ENCODE measurements at regions not wholly inside any gene's neighbourhood (a gene's known extent, or its start where the extent isn't known, plus 50 kb on each side); places are given as distances from the start of the nearest gene placed in this dataset.

GRCh38 chr21:38121888-38122720, 134.7 kb upstream of the KCNJ15 start:
- Histone ChIP-seq H3K27me3 (ENCODE audit: control insufficient read depth in 1 of 2, insufficient read depth in 2 of 2, low read length in 2 of 2) (peaks cover 0 to 4% of the 10 kb centered on the region in 2 experiments), H3K9me3 (ENCODE audit: control insufficient read depth in 1 of 2, insufficient read depth in 1 of 2, low read length in 2 of 2) (peaks cover 0 to 7% of the 10 kb centered on the region in 2 experiments), H3K4me3 (ENCODE audit: low read length) (no peak overlapping the region), H3K27ac (ENCODE audit: low read depth in 1 of 2, low read length in 2 of 2) (no peak overlapping the region), H3K36me3 (ENCODE audit: insufficient read depth, low read length) (no peaks in the 10 kb centered on the region), H3K4me1 (ENCODE audit: insufficient read depth, low read length) (no peaks in the 10 kb centered on the region)
- Mint-ChIP-seq H3K4me3 (no peak overlapping the region), H3K36me3 (ENCODE audit: low read depth) (no peaks in the 10 kb centered on the region), H3K4me1 (ENCODE audit: low read depth) (no peaks in the 10 kb centered on the region), H3K27me3 (peaks cover 21% of the 10 kb centered on the region), H3K9me3 (no peaks in the 10 kb centered on the region), H3K27ac (no peak overlapping the region)
- ATAC-seq (ENCODE audit: poor library complexity) (no peak), DNase-seq (no peak)
- intact Hi-C loops (cut with DNase I, micrococcal nuclease): no loop called here
- POLR2A ChIA-PET: no interaction called here
- CTCF ChIA-PET: no interaction called here
- no peak for TF ChIP-seq CTCF (IDR thresholded peaks at IDR 0.05)

GRCh38 chr21:38123626-38124025, 133.2 kb upstream of the KCNJ15 start:
- no peak overlapping the region for H3K27ac ChIP-seq (ENCODE audit: low read depth in 1 of 2, low read length in 2 of 2)
- Mint-ChIP-seq H3K4me3 (no peak overlapping the region), H3K27ac (no peak overlapping the region), H3K27me3 (peaks cover 20% of the 10 kb centered on the region), H3K36me3 (ENCODE audit: low read depth) (no peaks in the 10 kb centered on the region), H3K4me1 (ENCODE audit: low read depth) (no peaks in the 10 kb centered on the region), H3K9me3 (no peaks in the 10 kb centered on the region)
- ATAC-seq (ENCODE audit: poor library complexity) (no peak), DNase-seq (no peak)
- H3K9me3 ChIP-seq (ENCODE audit: control insufficient read depth in 1 of 2, insufficient read depth in 1 of 2, low read length in 2 of 2): peaks cover 0 to 7% of the 10 kb centered on the region in 2 experiments
- H3K27me3 ChIP-seq (ENCODE audit: control insufficient read depth in 1 of 2, insufficient read depth in 2 of 2, low read length in 2 of 2): peaks cover 0 to 4% of the 10 kb centered on the region in 2 experiments
- no peaks in the 10 kb centered on the region for H3K4me1 ChIP-seq (ENCODE audit: insufficient read depth, low read length)
- no peak for TF ChIP-seq CTCF (IDR thresholded peaks at IDR 0.05)
- POLR2A ChIA-PET: no interaction called here
- intact Hi-C loops (cut with DNase I, micrococcal nuclease): no loop called here
- no peak overlapping the region for H3K4me3 ChIP-seq (ENCODE audit: low read length)
- H3K36me3 ChIP-seq (ENCODE audit: insufficient read depth, low read length): no peaks in the 10 kb centered on the region
- CTCF ChIA-PET: no interaction called here

DNA sequence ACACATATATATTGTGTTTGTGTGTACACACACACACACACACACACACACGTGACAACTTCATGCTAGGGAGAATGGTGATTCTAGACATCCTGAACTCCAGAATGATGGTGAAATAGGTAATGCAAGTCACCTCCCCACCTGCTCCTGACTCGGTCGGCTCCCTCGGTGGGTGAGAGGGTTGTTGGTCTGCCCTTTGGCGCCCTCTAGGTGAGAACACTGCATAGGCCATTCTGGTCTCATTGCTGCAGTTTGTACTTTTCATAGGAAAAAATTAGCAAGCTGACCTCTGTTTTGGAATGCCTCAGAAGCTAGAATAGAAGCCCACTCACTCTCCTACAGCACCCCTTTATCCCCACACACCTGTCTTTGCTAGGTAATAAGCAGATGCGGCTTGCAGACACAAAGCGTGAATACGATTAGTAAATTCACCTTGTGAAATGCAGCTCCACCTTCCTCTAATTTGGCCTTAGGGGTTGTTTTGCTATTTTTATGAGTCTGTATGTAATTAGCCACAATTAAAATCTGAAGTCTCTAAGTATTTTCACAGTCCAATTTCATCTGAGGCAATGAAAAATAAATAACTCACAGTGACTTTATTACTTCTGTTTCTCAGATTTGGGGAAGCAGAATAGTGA, 130.0 kb upstream of the KCNJ15 start:
- POLR2A ChIA-PET: no interaction called here
- DNase-seq (peak; percentile 2 to 52 (median 30)), ATAC-seq (ENCODE audit: poor library complexity) (peak; percentile 41)
- no peaks in the 10 kb centered on the region for H3K4me1 Mint-ChIP-seq (ENCODE audit: low read depth)
- intact Hi-C loops (cut with DNase I, micrococcal nuclease): no loop called here
- H3K36me3 Mint-ChIP-seq (ENCODE audit: low read depth): no peaks in the 10 kb centered on the region
- Histone ChIP-seq H3K4me1 (ENCODE audit: insufficient read depth, low read length) (no peaks in the 10 kb centered on the region), H3K4me3 (ENCODE audit: low read length) (no peak overlapping the region), H3K27ac (ENCODE audit: low read depth in 1 of 2, low read length in 2 of 2) (no peak overlapping the region), H3K27me3 (ENCODE audit: control insufficient read depth in 1 of 2, insufficient read depth in 2 of 2, low read length in 2 of 2) (peaks cover 0 to 4% of the 10 kb centered on the region in 2 experiments), H3K9me3 (ENCODE audit: control insufficient read depth in 1 of 2, insufficient read depth in 1 of 2, low read length in 2 of 2) (no peaks in the 10 kb centered on the region), H3K36me3 (ENCODE audit: insufficient read depth, low read length) (no peaks in the 10 kb centered on the region)
- TF ChIP-seq CTCF (IDR thresholded peaks at IDR 0.05): peak; percentile 51
- peaks cover 39% of the 10 kb centered on the region for H3K27me3 Mint-ChIP-seq
- H3K4me3 Mint-ChIP-seq: no peak overlapping the region
- no peak overlapping the region for H3K27ac Mint-ChIP-seq
- CTCF ChIA-PET: no interaction called here
- no peaks in the 10 kb centered on the region for H3K9me3 Mint-ChIP-seq

Measured in CD4-positive, alpha-beta T cell (primary cell).